ENCODE measurements at regions not wholly inside any gene's neighbourhood (a gene's known extent, or its start where the extent isn't known, plus 50 kb on each side); places are given as distances from the start of the nearest gene placed in this dataset.

- H3K4me2 ChIP-seq (ENCODE audit: insufficient read depth, low read length), result no peak overlapping the region
- no peaks in the 10 kb centered on the region for H3K27me3 ChIP-seq (ENCODE audit: control insufficient read depth in 2 of 2, insufficient read depth in 2 of 2, low read length in 2 of 2)
- dilution Hi-C loops (cut with MboI; ENCODE audit: extremely low pct_ligation_motif_present, low sequenced_read_pairs), result no loop called here
- H3K4me3 ChIP-seq (replicated peaks in 1 of 3; ENCODE audit: insufficient read depth in 1 of 3, low read depth in 1 of 3, low read length in 3 of 3), result no peak overlapping the region
- no peaks in the 10 kb centered on the region for H3K79me2 ChIP-seq (ENCODE audit: control insufficient read depth, insufficient read depth, low read length)
- H3K27ac ChIP-seq (ENCODE audit: insufficient read depth, low read depth, low read length), result no peak overlapping the region
- no peak overlapping the region for H3K9ac ChIP-seq (replicated peaks; ENCODE audit: extremely low read depth, insufficient read depth, low read length)
- ChIA-PET POLR2A (no interaction called here), CTCF (interaction anchor here (0.8 to 1.1 kb wide), 2 partner anchors 10 to 159 kb away, joined by 3 to 4 read pairs; no protein-coding TSS in a partner anchor)
- no peaks in the 10 kb centered on the region for H4K20me1 ChIP-seq (replicated peaks; ENCODE audit: control insufficient read depth, extremely low read depth, insufficient read depth, low read length)
- DNase-seq (ENCODE audit: low read depth, low spot score) (no peak), FAIRE-seq (no peak)
- TF ChIP-seq GATA2 (IDR thresholded peaks at IDR 0.05; ENCODE audit: insufficient read depth, insufficient read length, low read depth, low read length), result no peak
- no peak for TF ChIP-seq FOS (IDR thresholded peaks at IDR 0.05; ENCODE audit: borderline replicate concordance, insufficient read depth, low read length)
- no TSS peak for BruUV-seq (replicated peaks)
- no peaks in the 10 kb centered on the region for H3K9me3 ChIP-seq (replicated peaks; ENCODE audit: control insufficient read depth, insufficient read depth, low read length)
- H2AFZ ChIP-seq (ENCODE audit: low read depth, low read length), result no peak overlapping the region
- no peaks in the 10 kb centered on the region for H3K4me1 ChIP-seq (ENCODE audit: control insufficient read depth, extremely low read depth, insufficient read depth, low read length)
- no peaks in the 10 kb centered on the region for H3K9me1 ChIP-seq (replicated peaks; ENCODE audit: control insufficient read depth, extremely low read depth, insufficient read depth, low read length)
- H3K36me3 ChIP-seq (ENCODE audit: control insufficient read depth in 2 of 2, extremely low read depth in 1 of 2, insufficient read depth in 2 of 2, low read length in 2 of 2), result no peaks in the 10 kb centered on the region
- intact Hi-C loops (cut with micrococcal nuclease), result no loop called here
These were observed 346.0 kb upstream of the MARCKS start for GRCh38 chr6:113511100-113511499.

DNA sequence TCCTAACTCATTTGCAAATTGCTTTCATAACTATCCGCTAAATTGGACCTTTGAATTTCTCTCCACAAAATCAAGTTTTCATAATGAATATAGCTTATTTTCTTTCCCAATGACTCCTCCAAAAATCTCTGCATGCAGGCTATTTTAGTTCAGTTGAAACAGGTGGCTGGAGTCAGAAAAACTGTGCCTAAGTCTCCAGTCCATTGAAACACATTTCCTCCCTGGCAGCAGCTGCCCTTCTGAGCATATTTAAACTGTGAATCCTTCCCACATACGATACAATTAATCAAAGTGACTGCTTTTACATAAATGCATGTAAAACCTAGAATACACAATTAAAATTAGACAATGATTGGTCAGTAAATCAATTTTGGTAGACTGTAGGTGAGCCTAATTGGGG, 344.6 kb upstream of the MARCKS start:
- Histone ChIP-seq H4K20me1 (replicated peaks; ENCODE audit: control insufficient read depth, extremely low read depth, insufficient read depth, low read length) (no peaks in the 10 kb centered on the region), H2AFZ (ENCODE audit: low read depth, low read length) (no peak overlapping the region), H3K27ac (ENCODE audit: insufficient read depth, low read depth, low read length) (no peak overlapping the region), H3K4me3 (replicated peaks in 1 of 3; ENCODE audit: insufficient read depth in 1 of 3, low read depth in 1 of 3, low read length in 3 of 3) (no peak overlapping the region), H3K9me3 (replicated peaks; ENCODE audit: control insufficient read depth, insufficient read depth, low read length) (no peaks in the 10 kb centered on the region), H3K27me3 (ENCODE audit: control insufficient read depth in 2 of 2, insufficient read depth in 2 of 2, low read length in 2 of 2) (no peaks in the 10 kb centered on the region), H3K4me2 (ENCODE audit: insufficient read depth, low read length) (no peak overlapping the region), H3K4me1 (ENCODE audit: control insufficient read depth, extremely low read depth, insufficient read depth, low read length) (no peaks in the 10 kb centered on the region), H3K9me1 (replicated peaks; ENCODE audit: control insufficient read depth, extremely low read depth, insufficient read depth, low read length) (no peaks in the 10 kb centered on the region), H3K9ac (replicated peaks; ENCODE audit: extremely low read depth, insufficient read depth, low read length) (no peak overlapping the region), H3K36me3 (ENCODE audit: control insufficient read depth in 2 of 2, extremely low read depth in 1 of 2, insufficient read depth in 2 of 2, low read length in 2 of 2) (no peaks in the 10 kb centered on the region), H3K79me2 (ENCODE audit: control insufficient read depth, insufficient read depth, low read length) (no peaks in the 10 kb centered on the region)
- FAIRE-seq (no peak), DNase-seq (ENCODE audit: low read depth, low spot score) (no peak)
- BruUV-seq (replicated peaks), result no TSS peak
- ChIA-PET POLR2A (no interaction called here), CTCF (interaction anchor here (1.3 kb wide), 1 partner anchor 23 kb away, joined by 3 read pairs; no protein-coding TSS in a partner anchor)
- dilution Hi-C loops (cut with MboI; ENCODE audit: extremely low pct_ligation_motif_present, low sequenced_read_pairs), result no loop called here
- intact Hi-C loops (cut with micrococcal nuclease), result no loop called here
- TF ChIP-seq GATA2 (IDR thresholded peaks at IDR 0.05; ENCODE audit: insufficient read depth, insufficient read length, low read depth, low read length) (no peak), CTCF (IDR thresholded peaks at IDR 0.05; ENCODE audit: extremely low read depth in 1 of 2, insufficient read depth in 1 of 2, low read depth in 1 of 2, low read length in 2 of 2) (no peak), MYC (IDR thresholded peaks at IDR 0.05; ENCODE audit: low read depth, low read length) (no peak), POLR2AphosphoS5 (IDR thresholded peaks at IDR 0.05; ENCODE audit: insufficient read depth, low read depth, low read length) (no peak), EZH2 (IDR thresholded peaks at IDR 0.05; ENCODE audit: borderline replicate concordance, low read depth, low read length, severe bottlenecking) (no peak), FOS (IDR thresholded peaks at IDR 0.05; ENCODE audit: borderline replicate concordance, insufficient read depth, low read length) (no peak), POLR2A (IDR thresholded peaks at IDR 0.05; ENCODE audit: low read depth, low read length) (no peak), JUN (IDR thresholded peaks at IDR 0.05; ENCODE audit: borderline replicate concordance, insufficient read depth, insufficient read length, low read depth) (no peak)
- TF ChIP-seq, protein P1, sequence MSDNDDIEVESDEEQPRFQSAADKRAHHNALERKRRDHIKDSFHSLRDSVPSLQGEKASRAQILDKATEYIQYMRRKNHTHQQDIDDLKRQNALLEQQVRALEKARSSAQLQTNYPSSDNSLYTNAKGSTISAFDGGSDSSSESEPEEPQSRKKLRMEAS (IDR thresholded peaks at IDR 0.05; ENCODE audit: insufficient read depth, insufficient read length), result no peak

Data from endothelial cell of umbilical vein (primary cell).